H9 (cell line): ENCODE measurements at regions not wholly inside any gene's neighbourhood (a gene's known extent, or its start where the extent isn't known, plus 50 kb on each side); places are given as distances from the start of the nearest gene placed in this dataset.

Source experiments
- DNase-seq: peaks from one replicate; pipeline ENCODE4 v3.0.0-alpha.2; 2017
- H2AFZ ChIP-seq: one replicate; pipeline ENCODE4 v1.6.1; 2013; ENCODE audit warnings: mild to moderate bottlenecking, low read length, control low read depth, moderate library complexity
- H2AK5ac ChIP-seq: 2 replicates; pipeline ENCODE4 v1.6.1; 2013; ENCODE audit warnings: low read length, control low read depth, mixed read lengths; ENCODE audit not compliant: insufficient read length
- H2BK120ac ChIP-seq: one replicate; pipeline ENCODE4 v1.6.1; 2013; ENCODE audit warnings: low read depth, mild to moderate bottlenecking, low read length, control low read depth, inconsistent platforms; ENCODE audit not compliant: poor library complexity, severe bottlenecking
- H2BK12ac ChIP-seq: 2 replicates; pipeline ENCODE4 v1.6.1; 2013; ENCODE audit warnings: low read length, control low read depth, mixed read lengths, low read depth; ENCODE audit not compliant: insufficient read length
- H2BK15ac ChIP-seq: 2 replicates; pipeline ENCODE4 v1.6.1; 2013; ENCODE audit warnings: low read depth, low read length, control low read depth
- H2BK20ac ChIP-seq: one replicate; pipeline ENCODE4 v1.6.1; 2013; ENCODE audit warnings: low read depth, mild to moderate bottlenecking, low read length, control low read depth, inconsistent platforms; ENCODE audit not compliant: poor library complexity, severe bottlenecking
- H2BK5ac ChIP-seq: 2 replicates; pipeline ENCODE4 v1.6.1; 2013; ENCODE audit warnings: low read length, control low read depth, mixed read lengths; ENCODE audit not compliant: insufficient read length
- H3K14ac ChIP-seq: 2 replicates; pipeline ENCODE4 v1.6.1; 2013; ENCODE audit warnings: low read length, control low read depth; ENCODE audit not compliant: insufficient read depth
- H3K18ac ChIP-seq: 2 replicates; pipeline ENCODE4 v1.6.1; 2013; ENCODE audit warnings: low read depth, mild to moderate bottlenecking, mixed read lengths, low read length, control low read depth; ENCODE audit not compliant: insufficient read length
- H3K23ac ChIP-seq: 2 replicates; pipeline ENCODE4 v1.6.1; 2013; ENCODE audit warnings: low read length, control low read depth, mixed read lengths, low read depth; ENCODE audit not compliant: insufficient read length
- H3K23me2 ChIP-seq: 2 replicates; pipeline ENCODE4 v1.6.1; 2013; ENCODE audit warnings: low read depth, mild to moderate bottlenecking, mixed read lengths, low read length, control low read depth; ENCODE audit not compliant: insufficient read length, poor library complexity, severe bottlenecking
- H3K27ac ChIP-seq: 2 replicates; pipeline ENCODE4 v1.5.1; 2013; ENCODE audit warnings: low read length, control low read depth, mixed read lengths, low read depth; ENCODE audit not compliant: insufficient read length
- H3K27me3 ChIP-seq: 2 replicates; pipeline ENCODE4 v1.6.1; 2013; ENCODE audit warnings: low read length, control low read depth, inconsistent platforms; ENCODE audit not compliant: insufficient read depth
- H3K4ac ChIP-seq: 2 replicates; pipeline ENCODE4 v1.6.1; 2013; ENCODE audit warnings: low read depth, mild to moderate bottlenecking, control low read depth, inconsistent platforms, low read length, moderate library complexity
- H3K4me1 ChIP-seq: 2 replicates; pipeline ENCODE4 v1.6.1; 2013; ENCODE audit warnings: low read length, control low read depth, inconsistent platforms; ENCODE audit not compliant: insufficient read depth
- H3K4me2 ChIP-seq: 2 replicates; pipeline ENCODE4 v1.6.1; 2013; ENCODE audit warnings: low read length, control low read depth, mixed read lengths; ENCODE audit not compliant: insufficient read length, insufficient read depth
- H3K56ac ChIP-seq: 2 replicates; pipeline ENCODE4 v1.6.1; 2013; ENCODE audit warnings: low read depth, mild to moderate bottlenecking, mixed read lengths, low read length, control low read depth; ENCODE audit not compliant: insufficient read length
- H3K79me1 ChIP-seq: 2 replicates; pipeline ENCODE4 v1.6.1; 2013; ENCODE audit warnings: low read depth, mild to moderate bottlenecking, moderate library complexity, low read length, control low read depth, inconsistent platforms; ENCODE audit not compliant: insufficient read depth, poor library complexity, severe bottlenecking
- H3K79me2 ChIP-seq: 2 replicates; pipeline ENCODE4 v1.6.1; 2013; ENCODE audit warnings: low read length, control low read depth, inconsistent platforms; ENCODE audit not compliant: insufficient read depth
- H3K9ac ChIP-seq: 2 replicates; pipeline ENCODE4 v1.6.1; 2013; ENCODE audit warnings: low read length, control low read depth, mixed read lengths; ENCODE audit not compliant: insufficient read length; ENCODE audit errors: extremely low read depth
- H3K9me3 ChIP-seq: one replicate; pipeline ENCODE4 v1.6.1; 2013; ENCODE audit warnings: low read depth, low read length, inconsistent platforms; ENCODE audit not compliant: control insufficient read depth
- H3T11ph ChIP-seq: one replicate; pipeline ENCODE4 v1.6.1; 2013; ENCODE audit warnings: mild to moderate bottlenecking, low read length, control low read depth, inconsistent platforms
- H4K20me1 ChIP-seq: one replicate; pipeline ENCODE4 v1.6.1; 2013; ENCODE audit not compliant: control insufficient read depth, insufficient read length, insufficient read depth
- H4K5ac ChIP-seq: 2 replicates; pipeline ENCODE4 v1.6.1; 2013; ENCODE audit warnings: low read depth, mild to moderate bottlenecking, mixed read lengths, low read length, control low read depth; ENCODE audit not compliant: insufficient read length
- H4K8ac ChIP-seq: replicated peaks from 2 replicates; pipeline ENCODE4 v1.6.1; 2013; ENCODE audit warnings: low read length, control low read depth, mixed read lengths, low read depth; ENCODE audit not compliant: insufficient read length
- H4K91ac ChIP-seq: 2 replicates; pipeline ENCODE4 v1.6.1; 2013; ENCODE audit warnings: low read depth, mild to moderate bottlenecking, moderate library complexity, mixed read lengths, low read length, control low read depth; ENCODE audit not compliant: insufficient read length
- H3K27ac Mint-ChIP-seq, 3 experiments: 2 replicates in 2 of 3; 3 replicates in 1 of 3; pipeline ENCODE4 v1.8.0; 2020 to 2021; ENCODE audit warnings: mixed read lengths in 3 of 3, mild to moderate bottlenecking in 1 of 3, moderate library complexity in 1 of 3
- H3K27me3 Mint-ChIP-seq: 2 replicates; pipeline ENCODE4 v1.8.0; 2021; ENCODE audit warnings: low read depth, mild to moderate bottlenecking, moderate library complexity, mixed read lengths
- H3K36me3 Mint-ChIP-seq, 3 experiments: 2 replicates in 2 of 3; 3 replicates in 1 of 3; pipeline ENCODE4 v1.8.0; 2020 to 2021; ENCODE audit warnings: low read depth in 3 of 3, mixed read lengths in 3 of 3; ENCODE audit not compliant: insufficient read depth in 1 of 3
- H3K4me1 Mint-ChIP-seq, 2 experiments: 2 replicates each; pipeline ENCODE4 v1.8.0; 2020; ENCODE audit warnings: mixed read lengths in 2 of 2
- H3K4me3 Mint-ChIP-seq, 2 experiments: 2 replicates in 1 of 2; 3 replicates in 1 of 2; pipeline ENCODE4 v1.8.0; 2020 to 2021; ENCODE audit warnings: mild to moderate bottlenecking in 2 of 2, mixed read lengths in 2 of 2, moderate library complexity in 1 of 2
- H3K9me3 Mint-ChIP-seq, 2 experiments: 2 replicates in 1 of 2; 3 replicates in 1 of 2; pipeline ENCODE4 v1.8.0; 2020; ENCODE audit warnings: mild to moderate bottlenecking in 2 of 2, mixed read lengths in 2 of 2, moderate library complexity in 1 of 2
- WGBS: extraction: QIAGEN DNeasy Blood & Tissue Kit; methylation state at CpG from one replicate; pipeline ENCODE4 v1.1.7; 2013; ENCODE audit warnings: missing lambda C conversion rate, low lambda C conversion rate, mixed read lengths; ENCODE audit not compliant: insufficient read length; ENCODE audit errors: extremely low coverage; 5-methylcytosine and 5-hydroxymethylcytosine counted together
- TF ChIP-seq, protein P1 (sequence below): fragments of 200-600 bp; sonication (generic); conservative IDR thresholded peaks from 3 replicates; pipeline ENCODE4 v1.8.0; 2021; ENCODE audit warnings: antibody characterized with exemption, mild to moderate bottlenecking

DNA sequence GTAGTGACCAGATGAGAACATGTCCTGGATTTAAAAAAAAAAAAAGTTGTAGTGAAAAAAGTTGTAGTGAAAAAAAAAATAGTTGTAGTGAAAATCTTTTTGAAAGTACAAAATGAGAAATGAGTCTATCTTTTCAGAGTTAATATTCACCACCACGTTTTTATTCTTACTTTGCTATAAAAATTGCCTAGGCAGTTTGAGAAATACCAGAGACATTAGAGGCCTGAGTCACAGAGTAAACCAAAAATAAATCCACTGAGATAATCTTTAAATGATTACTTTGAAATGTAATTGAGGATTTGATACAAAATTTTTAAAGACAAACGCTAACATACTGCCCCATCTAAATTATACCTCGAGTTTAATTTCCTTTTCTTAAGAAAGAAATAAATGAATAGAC, 101.2 kb upstream of the TIAM2 start:
- WGBS: no CpG with 5 or more reads among the region's 3 CpGs
- no peak overlapping the region for H2AK5ac ChIP-seq
- H2BK20ac ChIP-seq: no peak overlapping the region
- TF ChIP-seq, protein P1, sequence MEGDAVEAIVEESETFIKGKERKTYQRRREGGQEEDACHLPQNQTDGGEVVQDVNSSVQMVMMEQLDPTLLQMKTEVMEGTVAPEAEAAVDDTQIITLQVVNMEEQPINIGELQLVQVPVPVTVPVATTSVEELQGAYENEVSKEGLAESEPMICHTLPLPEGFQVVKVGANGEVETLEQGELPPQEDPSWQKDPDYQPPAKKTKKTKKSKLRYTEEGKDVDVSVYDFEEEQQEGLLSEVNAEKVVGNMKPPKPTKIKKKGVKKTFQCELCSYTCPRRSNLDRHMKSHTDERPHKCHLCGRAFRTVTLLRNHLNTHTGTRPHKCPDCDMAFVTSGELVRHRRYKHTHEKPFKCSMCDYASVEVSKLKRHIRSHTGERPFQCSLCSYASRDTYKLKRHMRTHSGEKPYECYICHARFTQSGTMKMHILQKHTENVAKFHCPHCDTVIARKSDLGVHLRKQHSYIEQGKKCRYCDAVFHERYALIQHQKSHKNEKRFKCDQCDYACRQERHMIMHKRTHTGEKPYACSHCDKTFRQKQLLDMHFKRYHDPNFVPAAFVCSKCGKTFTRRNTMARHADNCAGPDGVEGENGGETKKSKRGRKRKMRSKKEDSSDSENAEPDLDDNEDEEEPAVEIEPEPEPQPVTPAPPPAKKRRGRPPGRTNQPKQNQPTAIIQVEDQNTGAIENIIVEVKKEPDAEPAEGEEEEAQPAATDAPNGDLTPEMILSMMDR: no peak
- H3K14ac ChIP-seq: no peak overlapping the region
- H3T11ph ChIP-seq: no peak overlapping the region
- no peak overlapping the region for H2BK5ac ChIP-seq
- H3K23me2 ChIP-seq: no peaks in the 10 kb centered on the region
- H3K9ac ChIP-seq: no peak overlapping the region
- H3K4me3 Mint-ChIP-seq: no peak overlapping the region
- H3K9me3 Mint-ChIP-seq: no peaks in the 10 kb centered on the region
- no peak overlapping the region for H3K4me2 ChIP-seq
- H3K4me1 Mint-ChIP-seq: peaks cover 4 to 10% of the 10 kb centered on the region in 2 experiments
- no peak overlapping the region for H4K8ac ChIP-seq
- H3K9me3 ChIP-seq: no peaks in the 10 kb centered on the region
- H2BK120ac ChIP-seq: no peak overlapping the region
- no peak overlapping the region for H4K91ac ChIP-seq
- no peaks in the 10 kb centered on the region for H3K4me1 ChIP-seq
- no peak overlapping the region for H2AFZ ChIP-seq
- no peak overlapping the region for H3K27ac ChIP-seq
- no peaks in the 10 kb centered on the region for H3K79me1 ChIP-seq
- H3K36me3 Mint-ChIP-seq: no peaks in the 10 kb centered on the region
- no peaks in the 10 kb centered on the region for H3K27me3 Mint-ChIP-seq
- no peaks in the 10 kb centered on the region for H3K27me3 ChIP-seq
- no peak overlapping the region for H2BK15ac ChIP-seq
- no peak overlapping the region; a peak in 1 of 7 replicates for H3K27ac Mint-ChIP-seq
- no peaks in the 10 kb centered on the region for H4K20me1 ChIP-seq
- DNase-seq: no peak
- H3K23ac ChIP-seq: no peak overlapping the region
- H3K18ac ChIP-seq: no peak overlapping the region
- no peak overlapping the region for H3K4ac ChIP-seq
- H3K79me2 ChIP-seq: no peaks in the 10 kb centered on the region
- no peak overlapping the region for H2BK12ac ChIP-seq
- no peak overlapping the region for H4K5ac ChIP-seq
- no peak overlapping the region for H3K56ac ChIP-seq
